Muscle of arm (tissue), 1 donor: ENCODE measurements at regions not wholly inside any gene's neighbourhood (a gene's known extent, or its start where the extent isn't known, plus 50 kb on each side); places are given as distances from the start of the nearest gene placed in this dataset.
A peak's percentile ranks its signal among the peaks of the same experiment; 100 is the strongest.

Experiments used
- DNase-seq: peaks from one replicate; pipeline ENCODE4 v3.0.0-alpha.2; 2013

DNA sequence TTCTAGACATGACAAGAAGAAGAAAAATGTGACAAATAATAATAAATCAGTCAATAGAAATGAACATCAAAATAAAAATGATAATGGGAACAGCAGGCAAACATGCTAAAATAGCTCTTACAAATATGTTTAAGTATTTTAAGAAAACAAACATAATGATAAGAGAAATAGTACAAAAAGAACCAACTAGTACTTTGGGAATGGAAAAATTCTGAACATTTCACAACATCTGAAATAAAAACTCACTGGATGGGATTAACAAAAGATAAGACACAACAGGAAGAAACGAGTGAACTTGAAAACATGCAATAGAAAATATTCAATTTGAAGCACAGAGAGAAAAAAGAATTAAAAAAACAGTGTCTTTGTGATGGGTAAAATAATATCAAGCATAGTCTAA lies 115.2 kb upstream of the TSPAN2 start:
- DNase-seq = no peak

DNA sequence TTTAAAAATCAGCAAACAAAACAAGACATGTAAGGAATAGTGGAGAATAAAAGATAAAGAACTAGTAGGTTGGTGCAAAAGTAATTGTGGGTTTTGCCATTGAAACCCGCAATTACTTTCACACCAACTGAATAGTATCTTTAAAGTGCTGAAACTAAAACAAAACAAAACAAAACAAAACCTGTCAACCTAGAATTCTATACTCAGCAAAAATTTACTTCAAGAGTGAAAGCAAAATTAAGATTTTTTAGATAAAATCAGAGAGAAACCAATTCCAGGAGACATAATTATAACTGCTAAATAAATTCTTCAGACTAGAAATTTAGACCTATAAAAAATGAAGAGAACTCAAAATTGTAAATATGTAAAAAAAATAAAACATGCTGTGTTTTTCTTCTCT lies 114.0 kb upstream of the TSPAN2 start:
- no peak for DNase-seq

DNA sequence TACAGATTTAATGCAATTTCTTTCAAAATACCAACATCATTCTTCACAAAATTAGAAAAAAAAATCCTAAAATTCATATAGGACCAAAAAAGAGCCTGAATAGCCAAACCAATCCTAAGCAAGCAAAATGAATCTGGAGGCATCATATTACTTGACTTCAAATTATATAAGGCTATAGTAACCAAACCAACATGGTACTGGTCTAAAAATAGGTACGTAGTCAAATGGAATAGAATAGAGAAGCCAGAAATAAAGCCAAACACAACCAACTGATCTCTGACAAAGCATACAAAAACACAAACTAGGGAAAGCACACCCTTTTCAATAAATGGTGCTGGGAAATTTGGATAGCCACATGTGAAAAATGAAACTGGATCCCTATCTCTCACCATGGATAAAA lies 112.3 kb upstream of the TSPAN2 start:
- DNase-seq = no peak

DNA sequence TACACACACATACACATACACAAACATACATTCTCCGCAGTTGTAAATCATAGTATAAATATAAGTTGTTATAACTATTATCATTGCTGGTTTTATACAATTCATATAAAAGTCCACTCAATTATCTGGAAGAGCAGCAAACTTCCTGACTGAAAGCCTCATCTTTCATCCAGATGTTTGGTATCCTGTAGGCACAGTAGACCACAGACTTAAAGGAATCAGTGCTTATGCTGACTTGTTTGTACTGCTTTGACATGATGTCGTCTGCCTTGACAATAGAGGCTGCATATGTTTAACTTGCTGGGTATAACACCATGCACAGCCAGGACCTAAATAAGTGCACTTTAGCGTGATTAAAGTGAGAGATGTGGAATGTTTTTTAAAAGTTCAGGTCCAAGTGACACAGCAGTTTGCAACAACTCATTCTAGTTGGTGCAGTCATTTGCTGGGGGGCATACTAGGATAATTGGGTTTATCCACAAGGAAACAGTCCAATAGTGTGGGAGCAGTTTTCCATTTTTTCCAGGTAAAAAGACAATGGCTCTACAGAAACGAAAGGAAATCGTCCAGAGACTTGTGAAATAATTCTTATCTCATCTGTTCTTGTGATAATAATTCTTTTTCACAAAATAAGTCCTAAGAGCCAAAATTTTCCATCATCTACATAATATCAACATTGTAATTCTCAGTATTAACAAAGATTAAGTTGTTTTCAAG lies 110.3 kb upstream of the TSPAN2 start:
- no peak for DNase-seq

DNA sequence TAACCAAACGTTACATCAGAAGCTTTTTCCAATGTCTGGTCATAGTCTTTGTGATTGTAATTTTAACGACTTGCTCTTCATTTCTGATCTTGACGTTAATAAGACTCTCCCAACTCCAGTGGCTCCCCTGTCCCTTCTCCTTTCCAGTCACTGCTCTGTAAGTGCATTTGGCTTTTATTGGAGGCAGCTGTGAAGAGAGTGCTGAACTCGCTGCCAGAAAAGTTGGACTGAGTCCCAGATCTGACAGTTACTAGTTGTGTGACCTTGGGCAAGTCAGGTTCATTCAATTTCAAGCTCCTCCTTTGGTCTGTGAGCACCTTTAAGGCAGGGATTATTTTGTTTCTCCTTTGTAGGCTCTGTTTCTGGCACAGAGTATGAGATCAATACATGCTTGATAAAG lies 109.6 kb upstream of the TSPAN2 start:
- no peak for DNase-seq

DNA sequence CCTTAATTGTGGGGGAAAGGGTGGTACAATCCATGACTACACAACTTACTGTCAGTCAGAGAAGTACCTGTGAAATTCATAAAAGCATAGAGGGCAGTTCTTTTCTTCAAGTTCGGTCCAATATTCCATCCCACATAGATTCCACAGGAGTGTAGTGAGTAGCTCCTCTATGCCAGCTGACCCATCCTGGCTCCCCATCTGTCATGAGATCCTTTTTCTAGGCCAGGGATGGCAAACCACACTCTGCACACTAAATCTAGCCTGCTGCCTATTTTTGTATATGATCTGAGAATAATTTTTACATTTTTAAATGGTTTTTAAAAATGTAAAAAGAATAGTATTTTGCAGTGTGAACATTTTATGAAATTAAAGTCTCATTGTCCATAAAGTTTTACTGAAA lies 107.0 kb upstream of the TSPAN2 start:
- no peak for DNase-seq

DNA sequence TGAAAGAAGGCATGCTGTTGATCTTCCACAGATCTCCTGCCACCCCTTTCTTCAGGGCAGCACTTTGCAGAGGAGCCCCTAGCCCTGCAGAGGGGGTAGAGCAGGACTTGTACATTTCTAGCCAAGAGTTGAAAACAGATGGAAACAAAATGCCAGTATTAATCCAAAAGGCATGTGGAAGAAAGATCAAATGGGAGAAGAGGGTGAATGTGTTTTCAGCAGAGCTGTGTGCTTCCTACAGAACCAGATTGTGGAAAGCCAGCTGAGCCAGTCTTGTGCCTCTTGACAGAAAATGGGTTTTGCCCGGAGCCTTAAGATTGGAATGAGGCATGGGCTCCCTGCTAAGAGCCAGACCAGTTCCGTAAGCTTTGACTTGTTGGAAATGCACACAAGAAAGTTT lies 105.2 kb upstream of the TSPAN2 start:
- no peak for DNase-seq

DNA sequence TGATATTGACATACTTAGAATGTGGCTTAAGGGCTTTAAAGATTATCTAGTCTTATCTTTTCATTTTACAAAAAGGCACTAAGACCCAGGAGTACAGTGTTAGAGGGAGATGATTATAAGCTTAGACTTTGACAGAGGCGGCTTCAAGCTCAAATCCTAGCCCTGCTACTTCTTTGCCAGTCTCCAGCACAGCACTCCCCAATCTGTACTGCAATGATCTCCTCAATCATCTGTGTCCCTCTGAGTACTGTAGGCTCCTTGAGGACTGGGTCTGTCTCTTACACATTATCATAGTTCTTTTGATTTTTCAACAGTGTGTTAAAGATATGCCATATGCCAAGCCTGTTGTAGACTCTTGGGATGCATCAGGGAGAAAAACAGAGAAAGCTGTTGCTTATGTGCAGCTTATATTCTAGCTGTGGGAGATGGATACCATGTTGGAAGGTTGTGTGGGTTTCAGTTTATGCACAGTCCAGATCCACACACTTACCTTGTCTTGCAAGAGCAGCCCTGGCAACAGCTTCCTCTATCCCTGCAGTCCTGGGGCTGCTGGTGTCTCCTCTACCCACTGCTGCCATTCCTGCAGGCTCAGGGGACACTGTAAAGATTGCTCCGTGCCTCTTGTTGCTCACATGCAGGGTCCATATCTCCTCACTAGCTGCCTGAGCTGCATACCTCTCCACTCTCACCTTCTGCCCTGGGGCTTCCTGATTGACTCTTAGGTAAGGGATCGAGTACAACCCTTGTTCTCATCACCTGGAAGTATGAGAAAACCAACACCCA lies 103.9 kb upstream of the TSPAN2 start:
- DNase-seq = no peak

DNA sequence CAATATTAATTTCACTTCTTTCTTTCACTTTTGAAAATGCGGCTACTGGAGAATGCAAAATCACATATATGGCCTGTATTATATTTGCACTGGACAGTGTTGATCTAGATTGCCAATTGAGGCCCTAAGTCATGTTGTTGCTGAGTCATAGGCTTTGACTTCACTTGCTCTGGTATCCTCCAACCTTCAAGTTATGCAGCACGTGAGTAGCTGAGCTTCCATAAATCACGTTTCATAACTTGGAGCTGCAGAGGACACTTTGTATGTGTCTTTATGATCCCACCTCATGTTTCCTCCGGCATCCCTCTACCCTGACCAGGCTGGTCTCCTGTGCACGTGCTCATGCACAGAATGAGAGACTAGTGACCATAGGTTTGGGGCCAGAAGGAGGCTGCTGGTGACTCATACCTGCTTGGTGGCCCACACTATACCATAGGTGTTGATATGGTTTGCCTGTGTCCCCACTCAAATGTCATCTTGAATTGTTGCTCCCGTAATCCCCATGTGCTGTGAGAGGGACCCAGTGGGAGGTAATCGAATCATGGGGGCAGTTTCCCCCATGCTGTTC lies 103.0 kb upstream of the TSPAN2 start:
- no peak for DNase-seq

DNA sequence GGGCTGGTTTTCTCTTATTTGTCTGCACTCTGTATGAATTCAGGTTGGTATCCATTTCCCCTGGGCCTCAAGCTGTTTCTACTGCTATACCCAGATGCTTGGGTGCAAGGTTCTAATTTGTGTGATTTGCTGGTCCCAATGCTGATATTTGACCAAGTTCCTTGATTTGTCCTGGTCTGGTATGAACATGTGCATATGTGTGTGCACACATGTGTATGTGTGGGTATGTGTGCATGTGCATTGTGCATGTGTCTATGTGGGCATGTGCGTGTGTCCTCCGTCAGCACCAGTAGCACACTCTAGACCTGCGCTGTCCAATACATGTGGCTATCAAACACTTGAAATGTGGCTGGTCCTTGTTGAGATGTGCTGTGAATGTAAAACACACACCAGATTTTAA lies 102.4 kb upstream of the TSPAN2 start:
- DNase-seq = no peak

DNA sequence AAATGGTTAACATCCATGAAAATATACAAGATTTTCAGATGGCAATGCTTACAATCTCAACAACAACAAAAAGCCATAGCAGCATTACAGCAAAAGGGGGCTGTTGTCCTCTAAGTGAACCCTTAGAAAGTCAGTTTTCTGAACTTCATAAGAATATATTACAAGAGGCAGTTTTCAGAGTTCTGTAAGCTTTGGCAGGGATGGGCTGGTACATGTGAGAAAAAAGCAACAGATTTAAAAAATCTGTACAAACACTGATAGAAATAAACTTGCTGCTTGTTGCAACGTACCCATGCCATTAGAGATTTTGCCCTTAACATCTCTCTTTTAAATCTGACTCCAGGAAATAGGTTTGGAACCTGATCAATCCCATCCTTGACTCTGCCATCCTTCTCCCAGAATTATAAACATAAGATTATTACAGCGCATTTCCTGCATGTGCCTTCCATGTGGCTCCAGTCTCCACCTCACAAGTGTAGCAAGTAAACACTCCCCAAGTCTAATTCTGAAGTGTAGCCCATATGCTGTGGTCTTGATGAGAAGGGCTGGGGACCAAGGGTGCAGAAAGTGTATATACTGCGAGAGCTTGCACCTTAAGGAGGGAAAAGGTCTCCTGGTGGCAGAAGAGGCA lies 101.4 kb upstream of the TSPAN2 start:
- DNase-seq = no peak

DNA sequence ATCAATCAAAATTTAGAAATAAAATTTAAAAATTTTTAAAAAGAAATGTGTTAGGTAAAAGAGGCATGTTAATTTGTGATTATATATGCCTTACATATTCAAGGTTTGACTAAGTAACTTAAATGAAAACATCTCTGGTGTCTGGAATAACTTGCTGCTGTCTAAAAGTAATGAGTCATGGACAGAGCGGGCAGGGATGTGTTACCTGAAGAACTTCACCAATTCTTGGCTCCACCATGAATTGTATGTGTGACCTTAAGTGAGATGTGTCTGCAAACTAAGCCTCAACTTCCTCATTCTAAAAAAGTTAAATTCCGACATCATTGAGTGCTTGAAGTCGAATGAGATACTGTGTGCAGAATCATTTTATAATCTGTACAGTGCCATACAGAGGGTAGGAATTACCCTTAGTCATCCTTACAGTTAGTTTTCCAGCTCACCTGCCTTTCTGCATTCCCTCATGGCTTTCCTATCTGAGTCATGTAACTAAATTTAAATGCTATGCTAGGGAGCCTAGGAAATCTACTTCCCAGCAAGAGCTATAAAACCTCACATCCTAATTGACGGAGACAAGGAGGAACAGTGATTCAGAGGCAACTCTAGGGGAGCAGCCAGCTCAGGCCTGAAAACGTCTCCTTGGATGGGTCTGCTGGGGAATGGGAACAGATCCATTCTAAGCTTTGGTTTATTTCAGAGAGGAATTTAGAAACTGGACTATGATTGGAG lies 100.7 kb upstream of the TSPAN2 start:
- DNase-seq = peak; percentile 61

DNA sequence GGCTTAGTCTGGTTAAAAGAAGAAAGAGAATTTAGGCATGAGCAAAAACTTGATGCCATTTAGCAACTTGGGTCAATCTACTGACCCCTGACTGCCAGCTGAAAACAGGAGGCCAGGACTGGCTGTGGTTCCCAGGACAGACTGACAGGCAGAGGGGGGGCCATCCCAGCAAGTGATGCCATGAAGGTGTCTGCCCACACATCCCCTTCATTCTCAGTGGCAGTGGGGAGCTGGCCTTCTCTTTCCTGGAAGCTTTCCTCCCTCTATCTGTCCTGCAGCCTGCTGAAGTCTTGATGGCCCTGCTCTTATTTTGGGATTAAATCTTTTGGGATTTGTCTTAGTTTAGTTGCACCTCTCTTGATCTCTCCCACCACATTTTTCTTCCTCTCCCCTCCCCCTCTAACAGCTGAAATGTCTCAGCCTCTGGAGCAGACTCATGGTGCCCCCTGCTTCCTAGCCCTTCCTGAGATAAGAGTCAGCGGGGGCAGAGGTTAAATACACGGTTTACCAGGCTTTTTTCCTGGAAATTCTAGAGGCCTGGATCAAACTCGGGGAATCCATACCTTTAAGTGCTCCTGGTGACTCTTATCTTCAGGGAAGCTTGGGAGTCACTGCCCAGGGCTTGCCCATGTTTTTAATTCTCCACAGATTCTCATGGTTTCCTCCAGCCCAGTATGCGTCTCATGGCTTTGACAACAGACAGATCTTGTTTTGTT lies 99.5 kb upstream of the TSPAN2 start:
- no peak for DNase-seq

DNA sequence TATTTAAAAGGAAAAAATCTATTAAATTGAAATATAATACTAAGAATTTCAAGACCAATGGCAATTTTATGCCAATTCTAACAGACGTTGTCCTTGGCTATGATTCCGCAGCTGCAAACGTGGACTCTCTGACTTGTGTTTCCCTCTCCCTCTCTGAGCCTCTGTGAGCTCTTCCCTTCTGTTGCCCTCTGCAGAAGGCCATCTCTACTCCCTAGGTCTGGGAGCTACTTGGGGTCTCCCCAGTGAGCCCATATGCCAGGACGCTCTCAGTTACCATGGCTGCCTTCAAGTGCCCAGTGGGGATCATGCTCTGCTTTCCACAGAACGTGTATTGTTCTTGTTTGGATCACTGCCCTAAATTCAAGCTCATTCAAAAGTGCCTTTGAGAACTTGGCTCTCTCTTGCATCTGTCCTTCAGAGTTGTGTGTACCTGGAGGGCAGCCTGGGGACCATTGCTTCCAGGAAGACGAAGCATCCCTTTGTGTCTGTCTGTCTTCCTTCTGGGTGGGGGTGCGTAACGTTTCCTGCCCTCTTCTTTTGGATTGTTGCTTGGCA lies 97.5 kb upstream of the TSPAN2 start:
- DNase-seq = no peak

DNA sequence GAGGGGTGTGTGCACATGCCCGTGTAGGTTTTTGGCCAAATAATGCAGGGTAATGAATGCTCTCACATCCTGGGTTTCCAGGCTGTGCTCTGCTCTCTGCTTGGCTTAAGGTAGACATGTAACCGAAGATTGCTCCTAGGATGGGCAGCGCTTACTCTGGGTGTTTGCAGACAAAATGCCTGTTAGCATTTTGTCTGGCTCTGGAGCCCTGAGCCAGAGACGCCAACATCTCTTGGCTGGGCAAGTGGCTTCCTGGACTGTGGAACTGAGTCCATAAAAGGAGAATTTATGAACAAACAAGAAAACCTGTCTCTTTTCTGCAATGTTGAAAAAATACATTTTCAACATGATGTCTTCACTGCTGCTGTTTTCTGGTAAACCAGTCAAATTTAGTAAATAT lies 96.0 kb upstream of the TSPAN2 start:
- DNase-seq = no peak

DNA sequence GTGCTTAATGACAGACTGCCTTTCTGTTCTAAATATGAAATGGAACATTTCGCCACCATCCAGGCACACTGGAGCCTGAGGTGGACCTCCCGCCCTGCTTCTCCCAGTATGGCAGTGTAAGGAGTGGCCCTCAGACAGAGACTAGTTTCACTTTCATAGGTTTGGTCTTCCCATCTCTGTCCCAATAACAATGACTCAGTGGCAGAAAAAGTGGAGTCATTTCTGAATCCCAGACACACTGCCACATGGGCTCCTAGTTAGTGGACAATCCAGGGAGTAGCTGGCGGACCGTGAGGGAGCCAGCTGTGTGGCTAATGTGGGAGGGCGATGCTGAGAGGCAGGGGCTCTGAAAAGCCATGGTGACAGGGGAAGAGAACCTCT lies 95.6 kb upstream of the TSPAN2 start:
- DNase-seq = no peak

DNA sequence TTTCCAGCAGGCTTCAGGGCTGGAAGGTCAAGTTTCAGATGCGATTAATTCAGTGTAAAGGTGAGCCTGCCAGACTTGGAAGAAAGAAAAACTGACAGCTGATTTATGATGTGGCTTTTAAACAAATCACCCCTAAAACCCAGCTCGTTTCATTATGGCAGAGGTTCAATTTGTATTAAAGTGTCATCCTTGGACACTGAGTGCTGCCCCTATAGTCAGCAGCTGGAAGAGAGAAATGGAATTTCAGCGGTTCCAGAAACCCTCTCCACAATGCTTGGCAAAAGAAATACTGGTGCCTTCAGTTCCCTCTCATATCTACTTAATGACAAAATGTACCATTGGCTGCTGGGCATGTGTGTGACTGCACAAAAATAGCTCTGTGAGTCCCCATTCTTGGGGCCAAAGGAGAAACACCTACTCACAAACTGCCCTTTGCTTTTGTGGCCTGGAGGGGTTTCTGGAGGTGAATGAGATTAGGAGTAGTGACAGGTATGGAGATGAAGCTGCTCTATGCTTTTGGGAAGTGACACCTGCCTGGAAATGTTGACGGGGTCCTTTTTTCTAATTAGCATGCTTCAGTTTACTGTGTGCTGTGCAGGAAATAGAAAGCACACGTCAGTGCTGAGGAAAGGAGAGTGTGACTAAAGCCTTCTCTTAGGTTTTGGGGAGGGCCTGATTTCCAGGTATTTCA lies 95.1 kb upstream of the TSPAN2 start:
- no peak for DNase-seq

DNA sequence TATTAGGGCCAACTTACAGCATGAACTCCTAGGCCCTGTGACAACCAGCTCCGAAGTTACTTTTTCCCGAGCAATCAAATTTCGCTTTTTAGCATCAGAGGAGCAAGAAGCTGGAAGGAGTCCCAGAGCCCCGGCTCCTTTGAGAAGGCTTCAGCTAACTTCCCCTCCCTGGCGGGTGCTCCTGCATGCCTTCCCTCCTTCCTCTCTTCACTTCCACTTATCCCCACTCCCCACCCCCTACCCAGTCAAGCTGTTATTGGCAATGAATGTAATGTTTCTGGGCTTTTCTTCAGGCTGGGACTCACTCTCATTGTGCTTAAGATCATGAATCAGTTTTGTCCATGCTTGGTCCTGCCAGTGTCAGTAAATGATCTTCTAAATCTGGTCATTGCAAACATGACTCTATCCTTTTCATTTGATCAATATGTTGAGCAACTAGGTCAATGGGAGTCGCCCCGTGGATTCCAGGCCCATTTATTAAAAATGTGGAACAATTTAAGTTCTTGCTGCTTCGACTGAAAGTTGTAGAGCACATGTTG lies 94.5 kb upstream of the TSPAN2 start:
- DNase-seq = peak; percentile 71

DNA sequence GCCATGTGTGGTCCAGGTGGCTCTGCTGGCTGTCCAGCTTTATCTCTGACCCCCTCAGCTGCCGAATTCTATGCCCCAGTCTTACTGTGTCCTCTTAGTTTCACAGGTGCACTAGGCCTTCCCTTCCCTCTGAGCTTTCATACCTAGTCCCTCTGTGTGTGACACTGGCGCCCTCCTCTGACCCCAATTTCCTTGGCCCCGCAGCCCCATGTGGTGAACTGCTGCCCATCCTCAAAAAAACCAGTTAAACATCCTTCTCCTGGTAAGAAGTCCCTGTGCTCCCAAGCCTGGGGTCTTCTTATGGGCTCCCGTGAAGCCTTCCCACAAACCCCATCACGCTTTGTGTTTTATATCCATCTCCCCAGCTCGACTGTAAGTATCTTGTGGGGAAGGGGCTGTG lies 93.9 kb upstream of the TSPAN2 start:
- DNase-seq = no peak

DNA sequence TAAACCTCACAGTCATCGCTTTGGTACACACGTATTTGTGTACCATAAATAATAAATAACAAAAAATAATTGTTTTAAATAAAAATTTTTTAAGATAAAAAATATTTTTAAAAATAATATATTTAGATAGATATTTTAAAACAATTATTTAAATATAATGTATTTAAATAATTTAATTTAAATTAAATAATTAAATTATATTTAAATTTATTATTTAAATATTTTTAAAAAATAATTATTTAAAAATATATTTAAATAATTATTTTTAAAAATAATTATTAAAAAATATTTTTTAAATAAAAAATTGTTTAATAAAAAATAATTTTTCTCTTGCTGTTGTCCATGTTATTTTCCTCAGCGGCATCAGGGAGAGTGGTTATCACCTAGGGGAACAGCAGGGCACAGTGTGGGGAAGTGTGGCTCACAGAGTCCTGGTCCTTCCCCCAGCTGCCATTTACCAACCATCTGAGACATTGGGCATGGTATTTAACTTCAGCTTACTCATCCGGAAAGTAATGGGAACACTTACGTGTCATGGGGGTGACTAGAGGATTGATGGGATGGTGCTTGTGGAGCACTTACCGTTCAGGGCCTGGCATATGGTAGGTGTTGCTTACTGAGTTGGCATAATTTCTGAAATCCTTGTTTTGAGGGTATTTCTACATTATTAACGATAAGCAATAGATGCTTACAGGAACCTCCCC lies 92.9 kb upstream of the TSPAN2 start:
- DNase-seq = no peak
